Right kidney (tissue), 1 donor: ENCODE measurements at regions not wholly inside any gene's neighbourhood (a gene's known extent, or its start where the extent isn't known, plus 50 kb on each side); places are given as distances from the start of the nearest gene placed in this dataset.
"Not testable (repeated sequence)": the region's sequence is repeated elsewhere in the genome, so short reads cannot be mapped to it uniquely, and the experiment has no call there.

ENCODE experiments used
- DNase-seq: peaks from one replicate; pipeline ENCODE4 v3.0.0-alpha.2; 2016

- DNase-seq: not testable (repeated sequence)
Observed at GRCh38 chr13:44704811-44705210, 128.7 kb upstream of the TSC22D1 start.

DNA sequence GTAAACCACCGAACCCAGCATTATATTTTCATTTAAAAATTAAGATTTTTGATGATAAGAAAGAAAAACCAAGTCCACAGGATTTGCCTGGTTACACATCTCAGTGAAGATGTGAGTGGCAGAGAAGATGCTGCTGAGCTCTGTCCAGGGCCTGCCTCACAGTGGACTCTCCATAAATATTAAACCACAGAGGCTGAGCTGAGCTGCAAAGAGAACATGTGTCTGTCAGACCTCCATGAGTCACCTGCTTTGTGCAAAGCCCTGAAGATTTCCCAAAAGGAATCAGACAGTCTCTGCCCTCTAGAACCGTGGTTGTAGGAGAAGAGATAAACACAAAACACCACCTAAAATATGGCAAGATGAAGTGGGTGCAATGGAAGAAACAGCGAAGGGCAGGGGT, 127.2 kb upstream of the TSC22D1 start:
- DNase-seq: no peak

DNA sequence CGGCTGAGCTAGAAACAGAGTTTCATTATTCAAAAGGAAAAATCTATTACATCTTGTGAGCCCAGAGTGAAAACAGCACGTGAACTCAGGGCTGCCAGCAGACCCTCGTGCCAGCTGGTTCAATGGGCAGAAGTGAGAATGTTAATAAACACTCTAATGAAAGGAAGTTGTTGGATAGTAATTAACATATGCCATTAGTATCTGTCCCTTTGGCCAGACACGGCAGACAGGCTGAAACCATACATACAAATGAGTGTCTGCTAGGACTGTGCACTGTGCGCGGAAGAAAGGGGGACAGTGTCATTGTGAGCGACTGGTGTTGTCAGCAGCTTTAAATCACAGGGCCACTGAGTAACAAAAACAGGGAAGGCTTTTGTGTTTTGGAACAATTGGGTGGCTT, 121.9 kb upstream of the TSC22D1 start:
- DNase-seq: no peak

- no peak for DNase-seq
Observed at GRCh38 chr13:44697058-44697457, 120.9 kb upstream of the TSC22D1 start.

- DNase-seq: no peak
Observed at GRCh38 chr13:44695520-44695919, 119.4 kb upstream of the TSC22D1 start.

GRCh38 chr13:44694842-44695241, 118.7 kb upstream of the TSC22D1 start:
- DNase-seq: no peak

DNA sequence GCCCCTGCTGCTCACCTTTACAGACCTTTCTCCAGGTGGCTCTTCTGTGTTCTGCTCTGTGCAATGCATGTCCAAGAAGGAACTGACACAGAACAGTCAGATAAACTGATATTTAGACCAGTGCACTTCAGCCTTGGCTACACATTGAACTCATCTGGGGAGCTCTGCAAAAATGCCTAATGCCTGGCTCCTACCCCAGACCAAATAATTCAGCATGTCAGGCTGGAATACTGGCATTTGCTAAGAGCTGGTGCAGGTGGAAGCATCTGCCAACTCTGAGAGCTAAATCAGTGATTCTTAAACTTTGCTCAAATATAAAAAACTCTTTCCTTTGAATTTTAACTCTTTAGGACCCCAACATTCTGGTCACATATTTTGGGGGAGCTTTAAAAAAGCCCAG, 118.2 kb upstream of the TSC22D1 start:
- DNase-seq: no peak

DNA sequence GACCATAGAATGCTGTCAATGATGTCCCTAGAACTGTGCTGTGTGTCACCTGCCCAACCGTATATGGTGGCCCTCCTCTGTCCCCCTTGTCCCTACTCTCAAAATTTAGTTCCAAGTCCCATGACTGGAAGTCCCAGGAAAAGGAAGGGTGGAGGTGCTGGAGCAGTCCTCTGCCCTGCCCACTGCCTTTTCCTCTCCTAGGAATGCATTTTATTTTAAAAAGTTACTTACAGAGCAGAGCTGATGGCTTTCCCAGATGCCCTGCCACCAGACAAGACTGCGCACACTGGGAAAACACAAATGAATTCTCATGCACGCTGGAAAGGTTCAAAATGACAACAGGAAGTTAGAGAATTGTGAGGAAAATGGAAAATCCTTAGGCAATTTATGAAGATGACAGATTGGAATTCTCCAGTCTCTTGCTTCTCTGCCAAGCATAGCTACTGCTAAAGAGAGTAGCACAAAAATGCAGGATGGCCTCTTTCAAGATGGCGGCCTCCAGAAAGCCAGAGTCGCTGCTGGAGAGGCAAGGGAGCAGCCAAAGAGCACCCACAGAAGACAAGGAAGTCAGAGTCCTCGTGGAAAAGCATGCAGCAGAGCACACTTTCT, 117.1 kb upstream of the TSC22D1 start:
- no peak for DNase-seq

GRCh38 chr13:44692173-44692713, 116.1 kb upstream of the TSC22D1 start:
- no peak for DNase-seq

DNA sequence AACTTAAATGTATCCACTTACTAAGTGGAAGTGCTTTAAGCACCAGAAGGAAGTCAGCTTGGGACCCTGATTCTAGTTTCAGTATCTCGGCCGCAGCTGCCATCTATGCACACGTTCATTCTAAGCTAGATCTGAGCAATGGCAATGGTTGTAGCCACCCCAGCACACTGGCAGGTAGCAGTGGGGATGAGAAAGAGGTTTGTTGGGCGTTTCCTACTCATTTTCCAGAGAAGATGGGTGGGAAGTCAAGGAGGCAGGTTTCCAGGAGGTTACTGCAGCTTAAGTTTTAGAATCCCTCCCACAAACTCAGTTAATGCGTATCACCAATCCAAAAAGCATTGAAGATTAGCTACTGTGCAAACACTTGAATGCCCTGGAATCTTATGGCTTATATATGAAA, 114.2 kb upstream of the TSC22D1 start:
- DNase-seq: no peak

DNA sequence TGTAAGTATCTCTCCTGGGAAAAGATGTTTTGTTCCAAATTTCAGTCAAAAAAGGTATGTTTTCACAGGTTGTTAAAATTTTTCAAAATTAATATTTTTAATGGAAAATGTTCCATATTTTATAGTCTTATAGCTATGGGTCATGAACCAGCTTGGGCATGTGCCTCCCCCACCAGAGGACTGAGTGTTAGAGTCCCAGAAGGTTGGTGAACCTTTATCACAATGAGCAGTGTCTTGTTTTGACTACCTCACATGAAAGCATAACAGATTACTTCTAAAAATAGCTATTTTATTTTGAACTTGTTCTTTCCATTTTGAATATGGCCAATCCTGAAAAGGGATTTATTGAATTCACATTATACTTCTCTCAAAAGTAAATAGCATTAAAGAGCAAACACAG, 112.5 kb upstream of the TSC22D1 start:
- DNase-seq: no peak

GRCh38 chr13:44686531-44686934, 110.4 kb upstream of the TSC22D1 start:
- no peak for DNase-seq

GRCh38 chr13:44685641-44686040, 109.5 kb upstream of the TSC22D1 start:
- no peak for DNase-seq

DNA sequence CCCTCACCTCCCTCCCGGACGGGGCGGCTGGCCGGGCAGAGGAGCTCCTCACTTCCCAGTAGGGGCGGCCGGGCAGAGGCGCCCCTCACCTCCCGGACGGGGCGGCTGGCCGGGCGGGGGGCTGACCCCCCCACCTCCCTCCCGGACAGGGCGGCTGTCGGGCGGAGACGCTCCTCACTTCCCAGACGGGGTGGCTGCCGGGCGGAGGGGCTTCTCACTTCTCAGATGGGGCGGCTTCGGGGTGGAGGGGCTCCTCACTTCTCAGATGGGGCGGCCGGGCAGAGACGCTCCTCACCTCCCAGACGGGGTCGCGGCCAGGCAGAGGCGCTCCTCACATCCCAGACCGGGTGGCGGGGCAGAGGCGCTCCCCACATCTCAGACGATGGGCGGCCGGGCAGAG, 106.3 kb upstream of the TSC22D1 start:
- DNase-seq: not testable (repeated sequence)

DNA sequence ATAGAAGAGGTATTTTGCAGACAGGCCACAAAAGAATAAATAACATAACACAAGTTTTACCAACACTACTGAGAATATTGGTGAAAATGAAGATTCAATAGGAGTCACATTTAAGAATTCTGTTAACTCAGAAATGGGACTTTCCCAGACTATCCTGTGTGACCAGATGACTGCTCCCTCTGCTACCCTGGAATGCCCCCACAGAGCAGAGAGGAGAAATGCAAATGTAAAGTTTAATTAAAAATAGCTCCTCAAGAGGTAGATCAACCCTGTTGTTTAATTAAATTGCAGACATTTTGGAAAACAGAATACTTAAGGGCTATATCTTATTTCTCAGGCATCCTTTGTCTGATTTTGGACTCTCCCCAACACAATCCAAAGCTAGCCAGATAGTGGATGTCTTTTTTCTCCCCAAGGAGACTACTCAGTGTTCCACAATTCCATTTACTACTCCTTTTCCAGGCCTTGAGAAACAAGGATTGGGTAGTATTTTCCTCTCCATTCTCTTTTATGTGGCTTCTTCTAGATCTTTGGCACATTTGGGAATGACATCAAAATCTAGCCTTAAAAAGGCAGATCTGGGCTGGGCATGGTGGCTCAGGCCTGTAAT, 104.7 kb upstream of the TSC22D1 start:
- DNase-seq: no peak

DNA sequence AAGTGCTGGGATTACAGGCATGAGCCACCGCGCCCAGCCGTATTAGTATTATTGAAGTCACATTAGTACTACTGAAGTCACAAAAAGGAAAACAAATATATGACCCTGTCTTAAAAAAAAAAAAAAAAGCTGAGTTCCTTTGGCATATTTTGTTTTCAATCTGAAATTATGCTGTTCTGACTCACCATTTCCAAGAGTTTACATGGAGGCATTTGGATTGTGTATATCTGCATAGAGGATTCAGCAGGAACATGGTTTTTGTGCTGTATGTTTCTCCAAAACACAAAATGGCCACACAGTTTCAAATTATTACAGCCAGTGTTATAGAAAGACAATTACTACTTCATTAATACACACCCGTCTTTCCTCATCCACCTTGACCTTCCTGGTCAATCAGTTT, 103.5 kb upstream of the TSC22D1 start:
- DNase-seq: no peak

- DNase-seq: no peak
Observed at GRCh38 chr13:44678197-44678596, 102.1 kb upstream of the TSC22D1 start.

GRCh38 chr13:44676534-44676933, 100.4 kb upstream of the TSC22D1 start:
- DNase-seq: no peak

GRCh38 chr13:44669534-44669933, 93.4 kb upstream of the TSC22D1 start:
- DNase-seq: no peak

GRCh38 chr13:44668688-44669087, 92.6 kb upstream of the TSC22D1 start:
- no peak for DNase-seq

DNA sequence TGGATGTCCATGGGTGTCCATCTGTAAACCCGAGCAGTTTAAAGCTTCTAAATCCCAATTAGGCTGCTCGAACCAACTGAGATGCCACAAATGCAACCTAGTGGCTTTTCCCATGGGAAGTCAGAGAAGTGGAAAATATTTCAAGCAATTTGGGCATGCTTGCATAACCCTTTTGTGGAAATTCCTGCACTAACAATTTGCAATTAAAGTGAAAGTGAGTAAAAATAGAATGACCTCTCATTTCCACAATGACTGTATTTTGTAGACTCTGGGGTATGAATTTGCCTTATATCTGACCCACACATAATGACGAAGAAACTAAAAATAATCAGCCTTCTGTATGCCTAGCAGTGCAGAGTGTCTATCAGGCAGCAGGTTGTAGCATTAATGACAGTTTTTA, 91.8 kb upstream of the TSC22D1 start:
- no peak for DNase-seq

GRCh38 chr13:44666538-44666937, 90.4 kb upstream of the TSC22D1 start:
- not testable (repeated sequence) for DNase-seq

DNA sequence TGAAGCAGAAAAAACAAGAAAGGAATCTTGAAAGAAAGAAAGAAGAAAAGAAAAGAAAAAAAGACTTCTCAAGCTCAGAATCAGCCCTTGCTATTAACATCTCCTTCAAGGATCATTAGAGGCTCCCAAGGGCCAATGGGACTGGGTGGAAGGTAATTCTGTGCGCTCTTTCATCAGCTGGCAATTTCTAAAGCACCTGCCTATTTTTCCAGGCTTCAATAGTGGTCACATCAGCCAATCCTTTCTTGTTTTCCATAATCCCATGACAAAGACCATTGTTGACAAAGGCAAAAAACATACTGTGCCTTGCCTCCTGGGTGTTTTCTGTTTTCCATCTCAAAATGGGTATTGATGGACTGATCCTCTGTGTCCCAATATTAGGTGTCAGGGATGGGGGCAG, 88.2 kb upstream of the TSC22D1 start:
- DNase-seq: no peak

DNA sequence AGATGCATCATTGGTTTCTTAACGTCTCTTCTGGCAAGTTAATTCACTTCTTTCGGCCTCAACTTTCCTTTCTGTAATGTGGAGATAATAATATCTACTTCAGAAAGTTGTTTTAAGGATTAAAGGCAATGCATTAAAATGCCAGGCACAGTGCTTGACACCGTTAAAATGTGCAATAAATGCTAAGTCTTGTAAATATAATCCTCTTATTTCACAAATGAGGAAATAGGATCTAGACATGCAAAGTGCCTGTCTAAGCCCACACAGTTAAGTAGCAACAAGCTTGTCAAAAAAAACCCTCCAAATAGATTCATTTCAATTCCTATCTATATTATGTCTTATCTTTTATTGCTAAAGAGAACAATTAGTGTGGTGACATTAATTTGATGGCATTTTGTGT, 86.4 kb upstream of the TSC22D1 start:
- no peak for DNase-seq
